HepG2 (cell line): ENCODE measurements at regions not wholly inside any gene's neighbourhood (a gene's known extent, or its start where the extent isn't known, plus 50 kb on each side); places are given as distances from the start of the nearest gene placed in this dataset.

ENCODE experiments used
- ATAC-seq: fragments of 200-7000 bp; cut with Tn5 transposase; 3 replicates; pipeline ENCODE4 v1.9.1; 2020; ENCODE audit warnings: mild to moderate bottlenecking, moderate library complexity
- BruUV-seq: library from RNA; stranded (reverse); fragments of 400-500 nt; replicated peaks from 2 replicates; lab custom pipeline; 2021; lab: Mats Ljungman, UMichigan
- CTCF ChIA-PET: fragments of 300-600 bp; formaldehyde crosslinking; extraction: SDS; loops from one replicate; lab custom pipeline; 2021; ENCODE audit warnings: low total read pairs, inconsistent platforms, low intra/inter-chr PET ratio; lab: Yijun Ruan, JAX
- POLR2A ChIA-PET: fragments of 350-600 bp; sonication (Branson Sonifier 250); formaldehyde crosslinking; loops from one replicate; lab custom pipeline; 2020; ENCODE audit warnings: antibody characterized with exemption, inconsistent platforms; lab: Yijun Ruan, JAX
- DNase-seq: peaks from one replicate; pipeline ENCODE4 v3.0.0-alpha.2; 2015; ENCODE audit warnings: low spot score
- FAIRE-seq: peaks from 3 replicates; lab custom pipeline; 2011; peaks lifted over from hg19 to GRCh38; lab: Jason Lieb, UNC
- H2AFZ ChIP-seq: one replicate; pipeline ENCODE4 v1.6.1; 2011; ENCODE audit warnings: low read length, inconsistent platforms
- H3K27ac ChIP-seq: fragments of 300-600 bp; 3 replicates; pipeline ENCODE4 v1.8.0; 2011; ENCODE audit warnings: mixed run types, mild to moderate bottlenecking, mixed read lengths, low read length, inconsistent platforms; ENCODE audit not compliant: insufficient read depth; ENCODE audit errors: extremely low read length
- H3K27me3 ChIP-seq, 2 experiments: fragments of 200-600 bp in 1 of 2; 2 replicates in 1 of 2; 3 replicates in 1 of 2; pipeline versions ENCODE4 v1.6.0 to v1.8.0; 2011; ENCODE audit warnings: low read length in 2 of 2, mild to moderate bottlenecking in 2 of 2, moderate library complexity in 2 of 2, inconsistent platforms in 1 of 2; ENCODE audit not compliant: insufficient read depth in 2 of 2, control insufficient read depth in 1 of 2
- H3K36me3 ChIP-seq, 2 experiments: fragments of 200-600 bp in 1 of 2; replicated peaks in 1 of 2; 2 replicates in 1 of 2; 3 replicates in 1 of 2; pipeline versions ENCODE4 v1.5.1 to v1.8.0; 2011; ENCODE audit warnings: low read length in 2 of 2, inconsistent platforms in 1 of 2; ENCODE audit not compliant: insufficient read depth in 2 of 2, control insufficient read depth in 1 of 2
- H3K4me1 ChIP-seq: 2 replicates; pipeline ENCODE4 v1.5.1; 2012; ENCODE audit warnings: low read length, inconsistent platforms; ENCODE audit not compliant: insufficient read depth
- H3K4me2 ChIP-seq: 2 replicates; pipeline ENCODE4 v1.6.0; 2011; ENCODE audit warnings: low read depth, low read length, inconsistent platforms
- H3K4me3 ChIP-seq, 3 experiments: fragments of 200-600 bp in 1 of 3; sonication (generic), shearing (Covaris generic) in 1 of 3; replicated peaks in 1 of 3; 2 replicates each; pipeline ENCODE4 v1.5.1; 2011 to 2016; ENCODE audit warnings: low read length in 3 of 3, inconsistent platforms in 2 of 3, low read depth in 2 of 3, mild to moderate bottlenecking in 2 of 3, control low read depth in 1 of 3, mixed read lengths in 1 of 3; ENCODE audit not compliant: insufficient read depth in 1 of 3
- H3K79me2 ChIP-seq: one replicate; pipeline ENCODE4 v1.6.1; 2011; ENCODE audit warnings: low read length, inconsistent platforms; ENCODE audit not compliant: insufficient read depth
- H3K9ac ChIP-seq: 2 replicates; pipeline ENCODE4 v1.6.0; 2011; ENCODE audit warnings: mild to moderate bottlenecking, low read depth, low read length, inconsistent platforms; ENCODE audit not compliant: insufficient read depth
- H3K9me3 ChIP-seq: 2 replicates; pipeline ENCODE4 v1.5.1; 2012; ENCODE audit warnings: mild to moderate bottlenecking, low read length
- H4K20me1 ChIP-seq: 2 replicates; pipeline ENCODE4 v1.6.0; 2011; ENCODE audit warnings: inconsistent platforms, mild to moderate bottlenecking, low read length, moderate library complexity; ENCODE audit not compliant: insufficient read depth
- AGO1 ChIP-seq: fragments of 200-400 bp; formaldehyde crosslinking; IDR thresholded peaks from 2 replicates; pipeline ENCODE4 v1.6.1; 2017; ENCODE audit warnings: mild to moderate bottlenecking, low read depth, low read length, moderate library complexity; ENCODE audit not compliant: poor library complexity, severe bottlenecking
- ATRX ChIP-seq: sonication (generic); formaldehyde crosslinking; IDR thresholded peaks from 2 replicates; pipeline ENCODE4 v1.4.0; 2020; ENCODE audit warnings: missing genetic modification reagents, borderline replicate concordance
- DNMT3B ChIP-seq: conservative IDR thresholded peaks from 2 replicates; pipeline ENCODE4 v1.6.1; 2016; ENCODE audit warnings: missing biosample characterization, control low read depth
- DZIP1 ChIP-seq: sonication (generic); formaldehyde crosslinking; IDR thresholded peaks from 2 replicates; pipeline ENCODE4 v1.5.0; 2020; ENCODE audit warnings: mild to moderate bottlenecking, missing genetic modification reagents
- EZH2 ChIP-seq: conservative IDR thresholded peaks from 2 replicates; pipeline ENCODE4 v1.6.1; 2012; ENCODE audit warnings: mild to moderate bottlenecking, low read depth, low read length, moderate library complexity
- FOXP1 ChIP-seq, 2 experiments: fragments of 450-650 bp in 1 of 2; IDR thresholded peaks; 2 replicates each; pipeline ENCODE4 v1.6.1; 2017 to 2018; ENCODE audit warnings: antibody characterized with exemption in 1 of 2
- MAZ ChIP-seq, 2 experiments: sonication (generic) in 1 of 2; formaldehyde crosslinking in 1 of 2; IDR thresholded peaks; 2 replicates each; pipeline versions ENCODE4 v1.5.0 to v1.6.1; 2012 to 2020; ENCODE audit warnings: low read depth in 2 of 2, mild to moderate bottlenecking in 2 of 2, borderline replicate concordance in 1 of 2, improper control_type of control experiment in 1 of 2, low read length in 1 of 2, missing genetic modification reagents in 1 of 2, moderate library complexity in 1 of 2
- PLRG1 ChIP-seq: fragments of 450-650 bp; conservative IDR thresholded peaks from 2 replicates; pipeline ENCODE4 v1.6.1; 2016
- POLR2AphosphoS2 ChIP-seq: IDR thresholded peaks from 2 replicates; pipeline ENCODE4 v1.6.1; 2011; ENCODE audit warnings: low read depth, low read length, improper control_type of control experiment
- PRMT3 ChIP-seq: sonication (generic); formaldehyde crosslinking; IDR thresholded peaks from 2 replicates; pipeline ENCODE4 v1.8.1; 2022; ENCODE audit warnings: low read depth, mild to moderate bottlenecking, moderate library complexity, missing genetic modification reagents, borderline replicate concordance
- RXRA ChIP-seq: sonication (generic); formaldehyde crosslinking; IDR thresholded peaks from 2 replicates; pipeline ENCODE4 v1.5.1; 2020; ENCODE audit warnings: missing genetic modification reagents
- TAF1 ChIP-seq: sonication (generic); formaldehyde crosslinking; IDR thresholded peaks from 2 replicates; pipeline ENCODE4 v1.4.0; 2020; ENCODE audit warnings: missing genetic modification reagents
- ZFP36L2 ChIP-seq: sonication (generic); formaldehyde crosslinking; IDR thresholded peaks from 2 replicates; pipeline ENCODE4 v1.4.0; 2020; ENCODE audit warnings: missing genetic modification reagents
- ZNF24 ChIP-seq: fragments of 450-650 bp; IDR thresholded peaks from 2 replicates; pipeline ENCODE4 v1.6.1; 2017; ENCODE audit warnings: antibody characterized with exemption, mild to moderate bottlenecking
- ZNF850 ChIP-seq: sonication (generic); formaldehyde crosslinking; conservative IDR thresholded peaks from 2 replicates; pipeline ENCODE4 v1.9.0; 2021; ENCODE audit warnings: mild to moderate bottlenecking, missing genetic modification reagents
- WGBS: methylation state at CpG from one replicate; pipeline ENCODE4 v1.1.6; 2017; ENCODE audit warnings: low lambda C conversion rate; 5-methylcytosine and 5-hydroxymethylcytosine counted together
- in situ Hi-C: cut with HindIII; loops from 2 replicates; pipeline ENCODE4 v1.10.0; 2017; ENCODE audit warnings: low pct_unique_long_range_greater_than_20kb; ENCODE audit not compliant: extremely low pct_ligation_motif_present
- intact Hi-C: fragments of 100-400 bp; cut with micrococcal nuclease; formaldehyde crosslinking; loops from one replicate; pipeline ENCODE4 v1.10.0; 2022; ENCODE audit not compliant: unreplicated experiment
- TF ChIP-seq, protein P1 (sequence below): sonication (generic); formaldehyde crosslinking; IDR thresholded peaks from 2 replicates; pipeline ENCODE4 v1.4.0; 2020; ENCODE audit warnings: missing genetic modification reagents

- TF ChIP-seq, protein P1, sequence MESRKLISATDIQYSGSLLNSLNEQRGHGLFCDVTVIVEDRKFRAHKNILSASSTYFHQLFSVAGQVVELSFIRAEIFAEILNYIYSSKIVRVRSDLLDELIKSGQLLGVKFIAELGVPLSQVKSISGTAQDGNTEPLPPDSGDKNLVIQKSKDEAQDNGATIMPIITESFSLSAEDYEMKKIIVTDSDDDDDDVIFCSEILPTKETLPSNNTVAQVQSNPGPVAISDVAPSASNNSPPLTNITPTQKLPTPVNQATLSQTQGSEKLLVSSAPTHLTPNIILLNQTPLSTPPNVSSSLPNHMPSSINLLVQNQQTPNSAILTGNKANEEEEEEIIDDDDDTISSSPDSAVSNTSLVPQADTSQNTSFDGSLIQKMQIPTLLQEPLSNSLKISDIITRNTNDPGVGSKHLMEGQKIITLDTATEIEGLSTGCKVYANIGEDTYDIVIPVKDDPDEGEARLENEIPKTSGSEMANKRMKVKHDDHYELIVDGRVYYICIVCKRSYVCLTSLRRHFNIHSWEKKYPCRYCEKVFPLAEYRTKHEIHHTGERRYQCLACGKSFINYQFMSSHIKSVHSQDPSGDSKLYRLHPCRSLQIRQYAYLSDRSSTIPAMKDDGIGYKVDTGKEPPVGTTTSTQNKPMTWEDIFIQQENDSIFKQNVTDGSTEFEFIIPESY = peak; percentile 69
- TF ChIP-seq, all 625 proteins: peak for 10
Observed at GRCh38 chr7:131007439-131008330, 273.7 kb upstream of the KLF14 start (continued).

DNA sequence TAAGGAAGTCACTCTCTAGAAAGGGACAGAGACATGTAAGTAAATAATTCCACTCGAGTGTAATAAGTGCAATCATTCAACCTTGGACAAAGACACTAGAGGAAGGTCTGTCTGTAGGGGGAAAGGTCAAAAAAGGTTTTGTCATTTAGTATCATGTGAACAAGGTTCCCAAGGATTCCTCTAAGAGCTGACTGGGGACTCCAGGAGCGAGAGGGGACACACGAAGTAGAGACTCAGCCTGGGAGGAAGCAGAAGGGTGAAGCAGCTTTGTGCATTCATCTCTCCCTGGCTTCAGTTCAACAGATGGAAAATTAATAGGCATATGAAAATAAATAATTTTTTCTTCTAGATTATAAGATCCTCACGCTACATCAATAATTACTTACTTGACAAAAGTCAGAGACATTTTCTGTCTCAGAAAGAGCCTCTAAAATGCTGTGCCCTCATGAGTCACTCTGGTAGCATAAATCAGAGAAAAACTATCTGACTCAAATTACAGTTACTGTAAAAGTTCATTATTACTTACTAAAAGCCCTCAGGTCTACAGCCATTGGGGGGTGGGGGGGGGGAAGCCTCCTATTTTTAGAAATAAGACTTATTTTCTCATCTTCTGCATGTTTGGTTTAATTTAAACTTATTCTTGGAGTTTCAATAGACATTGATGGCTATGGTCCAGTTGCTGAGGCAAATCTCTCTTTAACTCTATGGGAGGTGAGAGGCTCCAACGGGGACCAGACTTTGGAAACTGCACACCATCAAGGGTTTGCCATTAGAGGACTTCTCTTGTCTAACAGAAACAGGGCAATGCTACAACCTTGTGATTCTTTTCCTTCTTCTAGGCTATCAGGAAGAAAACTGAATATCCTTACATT is 275.1 kb upstream of the KLF14 start:
- Histone ChIP-seq H3K9ac (no peak overlapping the region), H2AFZ (no peak overlapping the region), H3K27me3 (no peaks in the 10 kb centered on the region), H3K4me3 (no peak overlapping the region), H3K27ac (no peak overlapping the region), H3K36me3 (peaks cover 0 to 1% of the 10 kb centered on the region in 2 experiments; a peak in 1 of 5 replicates), H3K79me2 (peaks cover 32% of the 10 kb centered on the region), H3K4me2 (no peak overlapping the region), H4K20me1 (peaks cover 26% of the 10 kb centered on the region), H3K9me3 (no peaks in the 10 kb centered on the region), H3K4me1 (peaks cover 20% of the 10 kb centered on the region; the same call in 1 of the 2 replicates)
- CTCF ChIA-PET = interaction anchor here (2.3 kb wide), 1 partner anchor 27 kb away, joined by 12 read pairs; no protein-coding TSS in a partner anchor
- BruUV-seq = no TSS peak
- intact Hi-C loops (no loop called here), in situ Hi-C loops (no loop called here)
- POLR2A ChIA-PET = no interaction called here
- 82% methylated on average over 5 of the region's 5 CpGs for WGBS
- DNase-seq (no peak), ATAC-seq (no peak), FAIRE-seq (no peak)
- TF ChIP-seq DNMT3B (CRISPR knock-in tag) (no peak), AGO1 (no peak), EZH2 (no peak), ZFP36L2 (CRISPR knock-in tag) (no peak), DZIP1 (no peak), PLRG1 (no peak), TAF1 (no peak), ZNF24 (no peak), FOXP1 (IDR thresholded peaks at IDR 0.05) (no peak), FOXP1 (CRISPR knock-in tag; IDR thresholded peaks at IDR 0.05) (no peak), ZNF850 (CRISPR knock-in tag) (no peak), MAZ (IDR thresholded peaks at IDR 0.05; ENCODE audit: borderline replicate concordance, low read depth, low read length) (no peak), MAZ (CRISPR knock-in tag; IDR thresholded peaks at IDR 0.05; ENCODE audit: low read depth) (no peak), PRMT3 (no peak), POLR2AphosphoS2 (no peak), RXRA (CRISPR knock-in tag) (no peak), ATRX (no peak)
